ENCODE measurements at regions not wholly inside any gene's neighbourhood (a gene's known extent, or its start where the extent isn't known, plus 50 kb on each side); places are given as distances from the start of the nearest gene placed in this dataset.

GRCh38 chr17:72345088-72345487, 224.3 kb downstream of the SOX9 start:
- TF ChIP-seq CTCF (IDR thresholded peaks at IDR 0.05) (no peak), POLR2A (IDR thresholded peaks at IDR 0.05) (no peak)

Data from heart left ventricle (tissue), 13 donors.